ENCODE measurements at regions not wholly inside any gene's neighbourhood (a gene's known extent, or its start where the extent isn't known, plus 50 kb on each side); places are given as distances from the start of the nearest gene placed in this dataset.
"Not testable (repeated sequence)": the region's sequence is repeated elsewhere in the genome, so short reads cannot be mapped to it uniquely, and the experiment has no call there.

DNA sequence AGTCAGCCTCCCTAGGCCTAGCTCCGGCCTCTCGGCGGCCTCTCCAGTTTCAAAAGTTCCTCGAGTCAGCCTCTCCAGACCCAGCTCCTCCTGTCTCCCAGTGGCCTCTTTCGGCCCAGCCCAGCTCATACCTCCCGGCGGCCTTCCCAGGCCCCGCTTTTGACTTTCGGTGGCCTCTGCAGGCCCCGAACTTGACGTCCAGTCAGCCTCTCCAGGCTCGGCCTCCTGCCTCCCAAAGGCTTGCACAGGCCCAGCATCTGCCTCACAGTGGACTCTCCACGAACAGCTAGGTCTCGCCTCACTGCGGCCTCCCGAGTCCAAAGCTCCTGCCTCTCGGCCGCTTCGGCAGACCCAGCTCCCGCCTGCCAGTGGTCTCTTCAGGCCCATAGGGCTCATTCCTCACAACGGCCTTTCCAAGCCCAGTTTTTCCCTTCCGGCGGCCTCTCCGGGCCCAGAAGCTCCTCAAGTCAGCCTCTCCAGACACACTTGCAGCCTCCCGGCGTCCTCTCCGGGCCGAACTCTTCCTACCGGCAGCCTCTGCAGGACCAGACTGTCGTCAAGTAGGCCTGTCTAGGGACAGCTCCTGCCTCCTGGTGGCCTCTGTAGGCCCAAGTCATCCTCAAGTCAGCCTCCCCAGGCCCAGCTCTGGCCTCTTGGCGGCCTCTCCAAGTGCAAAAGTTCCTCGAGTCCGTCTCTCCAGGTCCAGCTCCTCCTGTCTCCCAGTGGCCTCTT lies 249.9 kb upstream of the ZNF722 start:
- DNase-seq; H3K4me3 ChIP-seq (ENCODE audit: low read depth, low read length); H3K27ac ChIP-seq (ENCODE audit: insufficient read depth, low read length, poor library complexity, severe bottlenecking); H3K27me3 Mint-ChIP-seq; H3K4me3 Mint-ChIP-seq; H3K9me3 Mint-ChIP-seq; H3K9me3 ChIP-seq (ENCODE audit: control insufficient read depth in 2 of 2, low read length in 2 of 2); H3K36me3 ChIP-seq (ENCODE audit: control insufficient read depth, insufficient read depth, low read length); H3K27ac Mint-ChIP-seq; H3K27me3 ChIP-seq (ENCODE audit: control insufficient read depth, insufficient read depth, low read length); H3K4me1 ChIP-seq (ENCODE audit: control insufficient read depth, insufficient read depth, low read length, poor library complexity, severe bottlenecking); H3K4me1 Mint-ChIP-seq; H3K36me3 Mint-ChIP-seq; ATAC-seq (ENCODE audit: low read depth in 2 of 2): not testable (repeated sequence)

GRCh38 chr7:63752446-63752845 lies 246.2 kb upstream of the ZNF722 start:
- H3K27me3 Mint-ChIP-seq; H3K4me3 ChIP-seq (ENCODE audit: low read depth, low read length); ATAC-seq (ENCODE audit: low read depth in 2 of 2); H3K4me1 ChIP-seq (ENCODE audit: control insufficient read depth, insufficient read depth, low read length, poor library complexity, severe bottlenecking); H3K4me1 Mint-ChIP-seq; H3K36me3 Mint-ChIP-seq; H3K4me3 Mint-ChIP-seq; H3K27me3 ChIP-seq (ENCODE audit: control insufficient read depth, insufficient read depth, low read length); H3K36me3 ChIP-seq (ENCODE audit: control insufficient read depth, insufficient read depth, low read length); H3K27ac Mint-ChIP-seq; DNase-seq; H3K27ac ChIP-seq (ENCODE audit: insufficient read depth, low read length, poor library complexity, severe bottlenecking); H3K9me3 ChIP-seq (ENCODE audit: control insufficient read depth in 2 of 2, low read length in 2 of 2); H3K9me3 Mint-ChIP-seq: not testable (repeated sequence)

- H3K9me3 ChIP-seq (ENCODE audit: control insufficient read depth in 2 of 2, low read length in 2 of 2); H3K4me1 ChIP-seq (ENCODE audit: control insufficient read depth, insufficient read depth, low read length, poor library complexity, severe bottlenecking); H3K27ac Mint-ChIP-seq; H3K4me3 ChIP-seq (ENCODE audit: low read depth, low read length); ATAC-seq (ENCODE audit: low read depth in 2 of 2); H3K27ac ChIP-seq (ENCODE audit: insufficient read depth, low read length, poor library complexity, severe bottlenecking); H3K36me3 ChIP-seq (ENCODE audit: control insufficient read depth, insufficient read depth, low read length); DNase-seq; H3K27me3 Mint-ChIP-seq; H3K36me3 Mint-ChIP-seq; H3K9me3 Mint-ChIP-seq; H3K4me1 Mint-ChIP-seq; H3K4me3 Mint-ChIP-seq; H3K27me3 ChIP-seq (ENCODE audit: control insufficient read depth, insufficient read depth, low read length): not testable (repeated sequence)
Observed at GRCh38 chr7:63753160-63753559, 245.5 kb upstream of the ZNF722 start.

DNA sequence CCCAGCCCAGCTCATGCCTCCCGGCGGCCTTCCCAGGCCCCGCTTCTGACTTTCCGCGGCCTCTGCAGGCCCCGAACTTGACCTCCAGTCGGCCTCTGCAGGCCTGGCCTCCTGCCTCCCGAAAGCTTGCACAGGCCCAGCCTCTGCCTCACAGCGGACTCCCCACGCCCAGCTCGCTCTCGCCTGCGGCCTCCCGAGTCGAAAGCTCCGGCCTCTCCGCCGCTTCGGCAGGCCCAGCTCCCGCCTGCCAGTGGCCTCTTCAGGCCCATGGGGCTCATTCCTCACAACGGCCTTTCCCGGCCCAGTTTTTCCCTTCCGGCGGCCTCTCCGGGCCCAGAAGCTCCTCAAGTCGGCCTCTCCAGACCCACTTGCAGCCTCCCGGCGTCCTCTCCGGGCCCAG lies 238.4 kb upstream of the ZNF722 start:
- H3K36me3 ChIP-seq (ENCODE audit: control insufficient read depth, insufficient read depth, low read length); H3K4me1 ChIP-seq (ENCODE audit: control insufficient read depth, insufficient read depth, low read length, poor library complexity, severe bottlenecking); H3K27me3 ChIP-seq (ENCODE audit: control insufficient read depth, insufficient read depth, low read length); H3K9me3 Mint-ChIP-seq; ATAC-seq (ENCODE audit: low read depth in 2 of 2); H3K4me1 Mint-ChIP-seq; H3K4me3 Mint-ChIP-seq; H3K36me3 Mint-ChIP-seq; H3K9me3 ChIP-seq (ENCODE audit: control insufficient read depth in 2 of 2, low read length in 2 of 2); DNase-seq; H3K27me3 Mint-ChIP-seq; H3K27ac Mint-ChIP-seq; H3K4me3 ChIP-seq (ENCODE audit: low read depth, low read length); H3K27ac ChIP-seq (ENCODE audit: insufficient read depth, low read length, poor library complexity, severe bottlenecking): not testable (repeated sequence)

DNA sequence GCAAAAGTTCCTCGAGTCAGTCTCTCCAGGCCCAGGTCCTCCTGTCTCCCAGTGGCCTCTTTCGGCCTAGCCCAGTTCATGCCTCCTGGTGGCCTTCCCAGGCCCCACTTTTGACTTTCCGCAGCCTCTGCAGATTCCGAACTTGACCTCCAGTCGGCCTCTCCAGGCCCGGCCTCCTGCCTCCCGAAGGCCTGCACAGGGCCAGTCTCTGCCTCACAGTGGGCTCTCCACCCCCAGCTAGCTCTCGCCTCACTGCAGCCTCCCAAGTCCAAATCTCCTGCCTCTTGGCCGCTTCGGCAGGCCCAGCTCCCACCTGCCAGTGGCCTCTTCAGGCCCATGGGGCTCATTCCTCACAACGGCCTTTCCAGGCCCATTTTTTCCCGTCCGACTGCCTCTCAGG lies 233.1 kb upstream of the ZNF722 start:
- H3K9me3 Mint-ChIP-seq; H3K27ac Mint-ChIP-seq; ATAC-seq (ENCODE audit: low read depth in 2 of 2); H3K27ac ChIP-seq (ENCODE audit: insufficient read depth, low read length, poor library complexity, severe bottlenecking); H3K9me3 ChIP-seq (ENCODE audit: control insufficient read depth in 2 of 2, low read length in 2 of 2); H3K36me3 ChIP-seq (ENCODE audit: control insufficient read depth, insufficient read depth, low read length); H3K27me3 Mint-ChIP-seq; H3K36me3 Mint-ChIP-seq; DNase-seq; H3K4me3 ChIP-seq (ENCODE audit: low read depth, low read length); H3K4me3 Mint-ChIP-seq; H3K4me1 Mint-ChIP-seq; H3K4me1 ChIP-seq (ENCODE audit: control insufficient read depth, insufficient read depth, low read length, poor library complexity, severe bottlenecking); H3K27me3 ChIP-seq (ENCODE audit: control insufficient read depth, insufficient read depth, low read length): not testable (repeated sequence)

DNA sequence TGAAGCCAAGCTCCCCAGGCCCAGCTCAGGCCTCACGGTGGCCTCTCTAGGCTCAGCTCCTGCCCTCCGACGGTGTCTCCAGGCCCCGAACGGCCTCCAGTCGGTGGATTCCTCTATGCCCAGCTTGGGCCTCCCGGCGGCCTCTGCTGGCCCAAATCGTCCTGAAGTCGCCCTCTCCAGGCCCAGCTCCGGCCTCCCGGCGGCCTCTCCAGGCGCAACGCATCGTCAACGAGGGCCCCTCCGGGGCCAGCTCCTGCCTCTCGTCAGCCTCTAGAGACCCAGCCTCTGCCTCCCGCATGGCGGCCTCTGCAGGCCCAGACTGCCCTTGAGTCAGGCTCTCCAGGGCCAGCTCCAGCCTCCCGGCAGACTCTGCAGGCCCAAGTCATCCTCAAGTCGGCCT lies 232.5 kb upstream of the ZNF722 start:
- not testable (repeated sequence) for H3K9me3 Mint-ChIP-seq; H3K4me3 Mint-ChIP-seq; H3K36me3 ChIP-seq (ENCODE audit: control insufficient read depth, insufficient read depth, low read length); H3K9me3 ChIP-seq (ENCODE audit: control insufficient read depth in 2 of 2, low read length in 2 of 2); H3K36me3 Mint-ChIP-seq; H3K27ac ChIP-seq (ENCODE audit: insufficient read depth, low read length, poor library complexity, severe bottlenecking); H3K4me1 ChIP-seq (ENCODE audit: control insufficient read depth, insufficient read depth, low read length, poor library complexity, severe bottlenecking); H3K4me3 ChIP-seq (ENCODE audit: low read depth, low read length); H3K27me3 ChIP-seq (ENCODE audit: control insufficient read depth, insufficient read depth, low read length); H3K4me1 Mint-ChIP-seq; ATAC-seq (ENCODE audit: low read depth in 2 of 2); DNase-seq; H3K27me3 Mint-ChIP-seq
- H3K27ac Mint-ChIP-seq: peak overlapping the region in 1 of 3 donors; percentile 48

- not testable (repeated sequence) for H3K9me3 Mint-ChIP-seq; H3K4me1 ChIP-seq (ENCODE audit: control insufficient read depth, insufficient read depth, low read length, poor library complexity, severe bottlenecking); H3K4me3 Mint-ChIP-seq; H3K36me3 ChIP-seq (ENCODE audit: control insufficient read depth, insufficient read depth, low read length); H3K4me3 ChIP-seq (ENCODE audit: low read depth, low read length); H3K27ac Mint-ChIP-seq; H3K27me3 ChIP-seq (ENCODE audit: control insufficient read depth, insufficient read depth, low read length); H3K27ac ChIP-seq (ENCODE audit: insufficient read depth, low read length, poor library complexity, severe bottlenecking); DNase-seq; H3K9me3 ChIP-seq (ENCODE audit: control insufficient read depth in 2 of 2, low read length in 2 of 2); H3K4me1 Mint-ChIP-seq; H3K27me3 Mint-ChIP-seq; H3K36me3 Mint-ChIP-seq; ATAC-seq (ENCODE audit: low read depth in 2 of 2)
Observed at GRCh38 chr7:63770162-63770561, 228.5 kb upstream of the ZNF722 start.

DNA sequence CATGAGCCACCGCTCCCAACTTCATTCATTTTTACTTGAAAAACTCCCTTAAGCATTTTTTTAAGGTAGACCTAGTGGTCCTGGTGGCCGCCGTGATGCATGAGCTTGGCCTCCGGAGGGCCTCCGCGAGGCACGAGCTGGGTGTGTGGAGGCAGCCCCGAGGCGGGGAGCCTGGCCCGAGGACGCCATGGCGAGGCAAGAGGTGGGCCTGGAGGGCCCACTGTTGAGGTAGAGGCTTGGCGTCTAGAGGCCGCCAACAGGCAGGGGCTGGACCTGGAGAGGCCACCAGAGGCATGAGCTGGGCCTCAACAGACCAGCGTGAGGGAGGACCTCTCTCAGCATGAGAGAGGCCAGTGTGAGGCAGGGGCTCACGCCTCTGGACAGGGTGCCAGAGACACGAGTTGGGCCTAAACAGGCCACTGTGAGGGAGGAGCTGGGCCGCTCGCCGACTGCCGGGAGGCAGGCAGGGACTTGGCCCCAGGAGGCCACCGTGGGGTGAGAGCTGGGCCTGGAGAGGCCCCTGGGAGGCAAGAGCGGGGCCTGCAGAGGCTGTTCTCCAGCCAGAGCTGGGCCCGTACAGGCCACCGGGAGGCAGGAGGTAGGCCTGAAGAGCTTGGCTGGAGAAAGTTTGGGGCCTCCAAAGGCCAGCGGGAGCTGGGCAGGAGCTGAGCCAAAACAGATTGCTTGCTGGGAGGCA lies 227.1 kb upstream of the ZNF722 start:
- not testable (repeated sequence) for H3K4me1 ChIP-seq (ENCODE audit: control insufficient read depth, insufficient read depth, low read length, poor library complexity, severe bottlenecking); H3K4me1 Mint-ChIP-seq; H3K36me3 Mint-ChIP-seq; H3K4me3 Mint-ChIP-seq; H3K9me3 Mint-ChIP-seq; H3K27me3 Mint-ChIP-seq; ATAC-seq (ENCODE audit: low read depth in 2 of 2); H3K9me3 ChIP-seq (ENCODE audit: control insufficient read depth in 2 of 2, low read length in 2 of 2); H3K27me3 ChIP-seq (ENCODE audit: control insufficient read depth, insufficient read depth, low read length); DNase-seq; H3K27ac ChIP-seq (ENCODE audit: insufficient read depth, low read length, poor library complexity, severe bottlenecking); H3K36me3 ChIP-seq (ENCODE audit: control insufficient read depth, insufficient read depth, low read length); H3K27ac Mint-ChIP-seq; H3K4me3 ChIP-seq (ENCODE audit: low read depth, low read length)

Measured in CD4-positive, CD25-positive, alpha-beta regulatory T cell (primary cell).